Immature natural killer cell (primary cell): ENCODE measurements at regions not wholly inside any gene's neighbourhood (a gene's known extent, or its start where the extent isn't known, plus 50 kb on each side); places are given as distances from the start of the nearest gene placed in this dataset.

Experiments used
- DNase-seq, 3 donors: peaks; one replicate each; pipeline ENCODE4 v3.0.0; 2022; ENCODE audit warnings: mixed read lengths in 1 of 3
- H3K27ac Mint-ChIP-seq, 6 donors: one replicate each; pipeline ENCODE4 v1.8.0; 2020; ENCODE audit warnings: mixed read lengths in 6 of 6, mild to moderate bottlenecking in 5 of 6, inconsistent platforms in 4 of 6, moderate library complexity in 3 of 6
- H3K27me3 Mint-ChIP-seq, 3 donors: one replicate each; pipeline ENCODE4 v1.8.0; 2020 to 2021; ENCODE audit warnings: low read depth in 3 of 3, mild to moderate bottlenecking in 3 of 3, mixed read lengths in 3 of 3, moderate library complexity in 3 of 3, inconsistent platforms in 1 of 3
- H3K36me3 Mint-ChIP-seq, 3 donors: one replicate each; pipeline ENCODE4 v1.8.0; 2020; ENCODE audit warnings: mixed read lengths in 3 of 3, inconsistent platforms in 2 of 3, mild to moderate bottlenecking in 2 of 3
- H3K4me1 Mint-ChIP-seq, 2 donors: one replicate each; pipeline ENCODE4 v1.8.0; 2020; ENCODE audit warnings: inconsistent platforms in 2 of 2, mild to moderate bottlenecking in 2 of 2, mixed read lengths in 2 of 2, moderate library complexity in 1 of 2
- H3K4me3 Mint-ChIP-seq, 5 donors: one replicate each; pipeline ENCODE4 v1.8.0; 2020; ENCODE audit warnings: mild to moderate bottlenecking in 5 of 5, mixed read lengths in 5 of 5, inconsistent platforms in 3 of 5, moderate library complexity in 3 of 5
- H3K9me3 Mint-ChIP-seq, 6 donors: one replicate each; pipeline ENCODE4 v1.8.0; 2020; ENCODE audit warnings: mild to moderate bottlenecking in 6 of 6, mixed read lengths in 6 of 6, inconsistent platforms in 4 of 6, moderate library complexity in 3 of 6

GRCh38 chr18:37684590-37684989, 119.0 kb upstream of the CELF4 start:
- no peaks in the 10 kb centered on the region for H3K4me1 Mint-ChIP-seq
- H3K27me3 Mint-ChIP-seq = peaks cover 0 to 8% (median 0%) of the 10 kb centered on the region in 3 donors
- DNase-seq = no peak
- no peaks in the 10 kb centered on the region for H3K36me3 Mint-ChIP-seq
- no peak overlapping the region for H3K4me3 Mint-ChIP-seq
- H3K27ac Mint-ChIP-seq = no peak overlapping the region
- H3K9me3 Mint-ChIP-seq = peaks cover 3 to 25% (median 9%) of the 10 kb centered on the region in 6 donors

DNA sequence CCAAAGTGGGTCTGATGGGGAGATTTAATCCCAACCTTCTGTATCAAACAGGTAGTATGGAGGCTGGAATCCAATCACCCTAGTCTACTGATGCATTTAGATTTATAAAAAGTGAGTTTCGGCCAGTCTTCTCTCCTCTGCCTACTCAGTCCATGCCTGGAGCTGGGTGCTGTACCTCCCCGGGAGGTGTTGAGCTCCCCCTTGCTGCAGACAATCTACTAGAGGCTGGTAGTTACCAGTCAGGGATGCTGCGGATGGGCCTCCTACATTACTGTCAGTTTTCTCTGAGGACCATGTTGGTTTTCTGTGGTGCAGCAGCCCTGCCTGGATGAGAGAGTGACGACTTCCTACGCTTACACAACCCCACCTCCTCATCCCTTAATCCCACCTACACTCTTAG, 118.6 kb upstream of the CELF4 start:
- no peak overlapping the region for H3K27ac Mint-ChIP-seq

GRCh38 chr18:37680911-37681310, 115.3 kb upstream of the CELF4 start:
- H3K27me3 Mint-ChIP-seq = peaks cover 0 to 3% (median 0%) of the 10 kb centered on the region in 3 donors

More for the DNA sequence above, 118.6 kb upstream of the CELF4 start:
- H3K36me3 Mint-ChIP-seq = no peaks in the 10 kb centered on the region
- H3K9me3 Mint-ChIP-seq = peaks cover 3 to 24% (median 9%) of the 10 kb centered on the region in 6 donors
- no peaks in the 10 kb centered on the region for H3K4me1 Mint-ChIP-seq
- no peak for DNase-seq
- peaks cover 0 to 8% (median 0%) of the 10 kb centered on the region in 3 donors for H3K27me3 Mint-ChIP-seq
- H3K4me3 Mint-ChIP-seq = no peak overlapping the region

GRCh38 chr18:37676276-37676675, 110.7 kb upstream of the CELF4 start:
- Mint-ChIP-seq H3K36me3 (no peaks in the 10 kb centered on the region), H3K9me3 (peaks cover 0 to 7% (median under 1%) of the 10 kb centered on the region in 6 donors), H3K4me3 (no peak overlapping the region), H3K4me1 (no peaks in the 10 kb centered on the region), H3K27me3 (no peaks in the 10 kb centered on the region), H3K27ac (no peak overlapping the region)
- DNase-seq = no peak

More at GRCh38 chr18:37680911-37681310, 115.3 kb upstream of the CELF4 start:
- Mint-ChIP-seq H3K36me3 (no peaks in the 10 kb centered on the region), H3K4me3 (no peak overlapping the region), H3K27ac (no peak overlapping the region), H3K9me3 (peaks cover 0 to 8% (median 6%) of the 10 kb centered on the region in 6 donors), H3K4me1 (no peaks in the 10 kb centered on the region)
- DNase-seq = no peak

DNA sequence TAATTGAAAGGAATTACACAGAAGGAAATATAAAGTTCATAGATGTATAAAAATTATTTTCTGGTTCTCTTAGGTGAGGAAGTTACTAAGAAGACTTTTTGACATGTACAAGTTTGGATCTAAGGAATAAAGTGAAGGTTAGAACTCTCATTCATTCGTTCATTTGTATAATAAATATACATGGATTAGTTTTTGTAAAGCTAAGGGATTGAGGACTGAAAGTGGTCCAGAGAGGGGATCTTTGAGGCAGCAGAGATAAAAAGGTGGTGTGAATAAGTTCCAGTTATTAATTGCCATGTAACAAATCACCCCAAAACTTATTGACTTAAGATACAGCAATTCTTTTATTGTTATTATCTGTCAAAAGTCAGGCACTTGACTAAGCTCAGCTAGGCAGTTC, 110.1 kb upstream of the CELF4 start:
- Mint-ChIP-seq H3K9me3 (peaks cover 0 to 7% (median 2%) of the 10 kb centered on the region in 6 donors), H3K4me1 (no peaks in the 10 kb centered on the region), H3K27ac (no peak overlapping the region), H3K27me3 (no peaks in the 10 kb centered on the region), H3K36me3 (no peaks in the 10 kb centered on the region), H3K4me3 (no peak overlapping the region)
- DNase-seq = no peak

- no peak for DNase-seq
- no peaks in the 10 kb centered on the region for H3K4me1 Mint-ChIP-seq
- no peak overlapping the region for H3K4me3 Mint-ChIP-seq
- no peaks in the 10 kb centered on the region for H3K36me3 Mint-ChIP-seq
- H3K9me3 Mint-ChIP-seq = peaks cover 0 to 7% (median 2%) of the 10 kb centered on the region in 6 donors
- no peaks in the 10 kb centered on the region for H3K27me3 Mint-ChIP-seq
- H3K27ac Mint-ChIP-seq = no peak overlapping the region
Measured at GRCh38 chr18:37674570-37674969, 109.0 kb upstream of the CELF4 start.

GRCh38 chr18:37673671-37674070, 108.1 kb upstream of the CELF4 start:
- Mint-ChIP-seq H3K9me3 (peaks cover 0 to 7% (median 2%) of the 10 kb centered on the region in 6 donors), H3K27me3 (no peaks in the 10 kb centered on the region), H3K4me1 (no peaks in the 10 kb centered on the region), H3K27ac (no peak overlapping the region), H3K4me3 (no peak overlapping the region), H3K36me3 (no peaks in the 10 kb centered on the region)
- no peak for DNase-seq

- Mint-ChIP-seq H3K27me3 (no peaks in the 10 kb centered on the region), H3K4me1 (no peaks in the 10 kb centered on the region), H3K27ac (no peak overlapping the region)
Measured at GRCh38 chr18:37672932-37673595, 107.5 kb upstream of the CELF4 start.

DNA sequence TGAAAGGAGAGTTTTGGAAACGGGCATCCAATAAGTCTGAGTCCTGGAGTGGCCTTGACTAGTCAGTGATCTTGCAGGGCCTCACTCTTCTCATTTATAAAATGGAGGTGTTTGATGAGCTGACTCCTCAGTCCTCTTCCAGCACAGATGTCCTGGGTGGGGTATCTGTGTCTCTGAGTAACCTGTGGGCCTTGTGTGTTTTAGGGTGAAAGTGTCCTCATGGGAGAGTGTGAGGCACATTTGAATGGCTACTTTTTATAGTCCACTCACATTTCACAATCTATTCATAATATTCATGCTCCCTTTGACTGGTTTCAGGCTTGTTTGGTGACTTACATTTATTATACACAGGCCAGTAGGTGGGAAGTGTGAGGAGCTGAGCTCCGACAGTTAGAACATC, 106.4 kb upstream of the CELF4 start:
- Mint-ChIP-seq H3K27ac (no peak overlapping the region), H3K27me3 (no peaks in the 10 kb centered on the region), H3K9me3 (peaks cover 0 to 7% (median 2%) of the 10 kb centered on the region in 6 donors), H3K36me3 (no peaks in the 10 kb centered on the region), H3K4me3 (no peak overlapping the region), H3K4me1 (no peaks in the 10 kb centered on the region)
- DNase-seq = no peak

More at GRCh38 chr18:37672932-37673595, 107.5 kb upstream of the CELF4 start:
- Mint-ChIP-seq H3K4me3 (no peak overlapping the region), H3K36me3 (no peaks in the 10 kb centered on the region), H3K9me3 (peaks cover 0 to 7% (median 2%) of the 10 kb centered on the region in 6 donors)
- DNase-seq = no peak

GRCh38 chr18:37671530-37671929, 105.9 kb upstream of the CELF4 start:
- Mint-ChIP-seq H3K27ac (no peak overlapping the region), H3K27me3 (no peaks in the 10 kb centered on the region), H3K4me1 (no peaks in the 10 kb centered on the region), H3K36me3 (no peaks in the 10 kb centered on the region), H3K9me3 (peaks cover 0 to 7% (median 2%) of the 10 kb centered on the region in 6 donors), H3K4me3 (no peak overlapping the region)
- no peak for DNase-seq

DNA sequence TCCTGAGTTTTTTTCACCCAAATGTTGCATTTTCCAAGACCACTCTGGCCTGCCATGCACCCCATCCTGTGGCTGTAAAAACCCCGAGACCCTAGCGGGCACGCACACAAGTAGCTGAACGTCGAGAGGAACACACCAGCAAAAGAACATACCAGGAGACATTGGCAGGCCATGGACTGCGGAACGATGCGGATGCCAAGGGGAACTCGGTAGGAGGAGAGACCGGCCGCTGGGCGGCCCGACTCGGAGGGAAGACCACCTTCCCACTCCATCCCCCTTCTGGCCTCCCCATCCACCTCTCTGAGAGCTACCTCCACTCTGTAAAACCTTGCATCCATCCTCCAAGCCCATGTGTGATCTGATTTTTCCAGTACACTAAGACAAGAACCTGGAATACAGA, 105.5 kb upstream of the CELF4 start:
- no peak for DNase-seq
- H3K4me1 Mint-ChIP-seq = no peaks in the 10 kb centered on the region
- peaks cover 0 to 7% (median 2%) of the 10 kb centered on the region in 6 donors for H3K9me3 Mint-ChIP-seq
- H3K27me3 Mint-ChIP-seq = no peaks in the 10 kb centered on the region
- no peak overlapping the region for H3K4me3 Mint-ChIP-seq
- no peak overlapping the region for H3K27ac Mint-ChIP-seq
- H3K36me3 Mint-ChIP-seq = no peaks in the 10 kb centered on the region

GRCh38 chr18:37669991-37670534, 104.5 kb upstream of the CELF4 start:
- no peak for DNase-seq
- Mint-ChIP-seq H3K4me3 (no peak overlapping the region), H3K36me3 (no peaks in the 10 kb centered on the region), H3K9me3 (peaks cover 0 to 7% (median 2%) of the 10 kb centered on the region in 6 donors), H3K4me1 (no peaks in the 10 kb centered on the region), H3K27me3 (no peaks in the 10 kb centered on the region), H3K27ac (no peak overlapping the region)

- no peak for DNase-seq
- Mint-ChIP-seq H3K9me3 (peaks cover 0 to 7% (median 2%) of the 10 kb centered on the region in 6 donors), H3K4me3 (no peak overlapping the region), H3K36me3 (no peaks in the 10 kb centered on the region), H3K27me3 (no peaks in the 10 kb centered on the region), H3K27ac (no peak overlapping the region), H3K4me1 (no peaks in the 10 kb centered on the region)
Measured at GRCh38 chr18:37668971-37669747, 103.6 kb upstream of the CELF4 start.

GRCh38 chr18:37667836-37668235, 102.2 kb upstream of the CELF4 start:
- H3K9me3 Mint-ChIP-seq = peaks cover 0 to 7% (median 4%) of the 10 kb centered on the region in 6 donors
- no peak overlapping the region for H3K27ac Mint-ChIP-seq
- H3K4me3 Mint-ChIP-seq = no peak overlapping the region
- H3K27me3 Mint-ChIP-seq = no peaks in the 10 kb centered on the region
- H3K36me3 Mint-ChIP-seq = no peaks in the 10 kb centered on the region
- DNase-seq = no peak
- H3K4me1 Mint-ChIP-seq = no peaks in the 10 kb centered on the region
